GM12878 (cell line): ENCODE measurements at regions not wholly inside any gene's neighbourhood (a gene's known extent, or its start where the extent isn't known, plus 50 kb on each side); places are given as distances from the start of the nearest gene placed in this dataset.

Experiments
- ATAC-seq: fragments of 200-7000 bp; cut with Tn5 transposase; 3 replicates; pipeline ENCODE4 v1.9.1; 2020; ENCODE audit warnings: mild to moderate bottlenecking, moderate library complexity
- BruUV-seq: library from RNA; stranded (reverse); fragments of 400-500 nt; replicated peaks from 2 replicates; lab custom pipeline; 2021; lab: Mats Ljungman, UMichigan
- CTCF ChIA-PET: fragments of 300-600 bp; sonication (Branson Sonifier 250); formaldehyde crosslinking; extraction: SDS; loops from one replicate; lab custom pipeline; 2021; ENCODE audit warnings: inconsistent platforms; lab: Yijun Ruan, JAX
- POLR2A ChIA-PET: fragments of 350-600 bp; formaldehyde crosslinking; extraction: SDS; loops from one replicate; lab custom pipeline; 2021; ENCODE audit warnings: inconsistent platforms; lab: Charles Lee
- RAD21 ChIA-PET: fragments of 300-600 bp; sonication (Branson Sonifier 250); formaldehyde crosslinking; loops from one replicate; lab custom pipeline; 2023; ENCODE audit warnings: antibody characterized with exemption; ENCODE audit not compliant: unreplicated experiment; lab: Charles Lee
- SMC1A ChIA-PET: fragments of 300-600 bp; sonication (Branson Sonifier 250); formaldehyde crosslinking; loops from one replicate; lab custom pipeline; 2023; ENCODE audit not compliant: unreplicated experiment, uncharacterized antibody; lab: Charles Lee
- DNase-seq: peaks from one replicate; pipeline ENCODE4 v3.0.0-alpha.2; 2011; ENCODE audit warnings: low read depth, low spot score
- FAIRE-seq: peaks from 3 replicates; lab custom pipeline; 2011; peaks lifted over from hg19 to GRCh38; lab: Jason Lieb, UNC
- H2AFZ ChIP-seq: 2 replicates; pipeline ENCODE4 v1.6.0; 2011; ENCODE audit warnings: low read depth, low read length, control low read depth; ENCODE audit not compliant: control insufficient read depth
- H3K27ac ChIP-seq: 2 replicates; pipeline ENCODE4 v1.5.1; 2011; ENCODE audit warnings: control low read depth; ENCODE audit not compliant: control insufficient read depth, insufficient read depth
- H3K27me3 ChIP-seq, 2 experiments: replicated peaks in 1 of 2; 2 replicates each; pipeline versions ENCODE4 v1.6.0 to v1.6.1; 2011; ENCODE audit warnings: low read length in 1 of 2; ENCODE audit not compliant: control insufficient read depth in 2 of 2, insufficient read depth in 2 of 2
- H3K36me3 ChIP-seq, 2 experiments: 2 replicates each; pipeline ENCODE4 v1.5.1; 2011; ENCODE audit warnings: low read length in 1 of 2; ENCODE audit not compliant: control insufficient read depth in 2 of 2, insufficient read depth in 2 of 2
- H3K4me1 ChIP-seq: 2 replicates; pipeline ENCODE4 v1.6.1; 2011; ENCODE audit warnings: mild to moderate bottlenecking, low read length, moderate library complexity, mixed read lengths; ENCODE audit not compliant: control insufficient read depth, insufficient read depth
- H3K4me2 ChIP-seq: 2 replicates; pipeline ENCODE4 v1.6.0; 2011; ENCODE audit warnings: control low read depth; ENCODE audit not compliant: control insufficient read depth, insufficient read depth
- H3K4me3 ChIP-seq: fragments of 200-600 bp; sonication (generic); 2 replicates; pipeline ENCODE4 v1.5.1; 2016
- H3K79me2 ChIP-seq: 2 replicates; pipeline ENCODE4 v1.6.0; 2011; ENCODE audit warnings: low read length; ENCODE audit not compliant: control insufficient read depth, insufficient read depth
- H3K9ac ChIP-seq: 2 replicates; pipeline ENCODE4 v1.8.0; 2011; ENCODE audit warnings: low read length, control low read depth, mixed read lengths; ENCODE audit not compliant: control insufficient read depth, insufficient read depth
- H3K9me3 ChIP-seq: replicated peaks from 3 replicates; pipeline ENCODE4 v1.5.1; 2011; ENCODE audit warnings: mild to moderate bottlenecking, low read length; ENCODE audit not compliant: control insufficient read depth, insufficient read depth
- H4K20me1 ChIP-seq: 2 replicates; pipeline ENCODE4 v1.6.0; 2011; ENCODE audit not compliant: control insufficient read depth, insufficient read depth
- BCL11A ChIP-seq: IDR thresholded peaks from 2 replicates; pipeline ENCODE4 v1.6.1; 2011; ENCODE audit warnings: low read depth, low read length
- CHD2 ChIP-seq: IDR thresholded peaks from 2 replicates; pipeline ENCODE4 v1.6.1; 2011; ENCODE audit warnings: low read depth, low read length, improper control_type of control experiment, borderline replicate concordance
- DPF2 ChIP-seq: fragments of 450-650 bp; IDR thresholded peaks from 2 replicates; pipeline ENCODE4 v1.6.1; 2017; ENCODE audit warnings: mild to moderate bottlenecking
- HCFC1 ChIP-seq: fragments of 150-350 bp; IDR thresholded peaks from 2 replicates; pipeline ENCODE4 v1.6.1; 2014; ENCODE audit warnings: low read length
- JUND ChIP-seq: IDR thresholded peaks from 2 replicates; pipeline ENCODE4 v1.6.1; 2012; ENCODE audit warnings: low read depth, mild to moderate bottlenecking, low read length, improper control_type of control experiment, moderate library complexity
- LARP7 ChIP-seq: fragments of 450-650 bp; IDR thresholded peaks from 2 replicates; pipeline ENCODE4 v1.6.1; 2017; ENCODE audit warnings: mild to moderate bottlenecking
- MEF2A ChIP-seq: IDR thresholded peaks from 2 replicates; pipeline ENCODE4 v1.6.1; 2011; ENCODE audit warnings: low read depth, mild to moderate bottlenecking, low read length, moderate library complexity; ENCODE audit not compliant: insufficient read depth
- MYB ChIP-seq: fragments of 150-350 bp; IDR thresholded peaks from 2 replicates; pipeline ENCODE4 v1.6.1; 2014; ENCODE audit warnings: mild to moderate bottlenecking, low read depth, low read length, borderline replicate concordance
- NFIC ChIP-seq: IDR thresholded peaks from 2 replicates; pipeline ENCODE4 v1.6.1; 2012; ENCODE audit warnings: low read depth, mild to moderate bottlenecking, inconsistent platforms, low read length, moderate library complexity
- NFYA ChIP-seq: IDR thresholded peaks from 2 replicates; pipeline ENCODE4 v1.6.1; 2011; ENCODE audit warnings: low read depth, mild to moderate bottlenecking, low read length, improper control_type of control experiment, borderline replicate concordance
- NR2C2 ChIP-seq: IDR thresholded peaks from 2 replicates; pipeline ENCODE4 v1.6.1; 2011; ENCODE audit warnings: borderline replicate concordance, low read depth; ENCODE audit not compliant: control insufficient read depth, insufficient read length
- RFX5 ChIP-seq: IDR thresholded peaks from 2 replicates; pipeline ENCODE4 v1.6.1; 2011; ENCODE audit warnings: low read depth, low read length, improper control_type of control experiment
- STAT3 ChIP-seq: IDR thresholded peaks from 2 replicates; pipeline ENCODE4 v1.6.1; 2011; ENCODE audit warnings: low read depth, low read length, improper control_type of control experiment
- TARDBP ChIP-seq: IDR thresholded peaks from 2 replicates; pipeline ENCODE4 v1.6.1; 2016; ENCODE audit warnings: borderline replicate concordance
- TCF12 ChIP-seq: IDR thresholded peaks from 2 replicates; pipeline ENCODE4 v1.6.1; 2011; ENCODE audit warnings: low read depth, mild to moderate bottlenecking, low read length
- YY1 ChIP-seq: IDR thresholded peaks from 2 replicates; pipeline ENCODE4 v1.6.1; 2011; ENCODE audit warnings: low read depth, mild to moderate bottlenecking, low read length
- WGBS: methylation state at CpG from one replicate; pipeline ENCODE4 v1.1.6; 2016; ENCODE audit warnings: low lambda C conversion rate; ENCODE audit not compliant: insufficient replicate concordance, insufficient coverage; ENCODE audit errors: missing lambda C conversion rate; 5-methylcytosine and 5-hydroxymethylcytosine counted together
- in situ Hi-C: fragments of 300-500 bp; cut with MboI; formaldehyde crosslinking; loops from 9 replicates; pipeline ENCODE4 v1.14.3; 2018; ENCODE audit warnings: mixed read lengths
- intact Hi-C: fragments of 100-400 bp; cut with micrococcal nuclease; formaldehyde crosslinking; loops from one replicate; pipeline ENCODE4 v1.14.2; 2022; ENCODE audit not compliant: unreplicated experiment
- TF ChIP-seq, protein P1 (sequence below): fragments of 450-650 bp; IDR thresholded peaks from 2 replicates; pipeline ENCODE4 v1.6.1; 2018; ENCODE audit warnings: mild to moderate bottlenecking, low read depth, moderate library complexity; ENCODE audit not compliant: partially characterized antibody
- TF ChIP-seq, protein P2 (sequence below): IDR thresholded peaks from 2 replicates; pipeline ENCODE4 v1.6.1; 2011; ENCODE audit warnings: borderline replicate concordance, low read depth, mild to moderate bottlenecking, moderate library complexity, mixed read lengths, low read length; ENCODE audit not compliant: insufficient read depth; ENCODE audit errors: extremely low read length

DNA sequence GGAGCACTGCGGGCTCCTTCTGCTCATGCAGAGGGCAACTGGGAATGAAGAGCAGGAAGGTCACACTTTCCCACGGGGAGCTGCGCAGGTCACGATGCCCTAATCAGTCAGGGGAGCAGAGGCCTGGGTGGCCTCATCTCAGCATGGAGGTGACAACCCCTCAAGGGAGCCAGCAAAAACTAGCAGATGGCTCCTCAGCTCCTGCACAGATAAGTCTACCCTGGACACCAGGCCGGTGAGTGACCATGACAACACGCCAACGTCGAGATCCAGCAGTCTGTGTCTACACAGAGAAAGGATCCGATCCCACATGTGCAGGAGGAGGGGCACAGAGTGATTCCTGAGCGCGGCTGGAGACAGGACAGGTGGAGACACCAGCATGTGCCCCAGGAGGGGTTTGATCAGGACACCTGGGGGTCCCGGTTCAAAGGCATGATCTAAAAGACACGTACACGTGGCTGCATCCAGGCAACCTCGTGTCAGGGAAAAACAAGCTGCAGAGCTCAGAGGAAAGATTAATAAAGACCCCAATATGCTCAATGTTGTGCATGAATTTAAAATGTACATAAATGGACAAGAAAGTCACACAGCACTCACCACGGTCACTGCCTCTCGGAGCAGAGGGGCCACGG lies 153.7 kb upstream of the SFSWAP start:
- FAIRE-seq (no peak), ATAC-seq (no peak), DNase-seq (no peak)
- CTCF ChIA-PET = no interaction called here
- H3K9ac ChIP-seq = no peak overlapping the region
- intact Hi-C loops = no loop called here
- no peaks in the 10 kb centered on the region for H4K20me1 ChIP-seq
- TF ChIP-seq JUND (no peak), MYB (no peak), YY1 (no peak), CHD2 (no peak), DPF2 (no peak), TARDBP (no peak), BCL11A (no peak), RFX5 (no peak), STAT3 (no peak), HCFC1 (no peak), LARP7 (no peak), NFIC (no peak), TCF12 (no peak), NR2C2 (no peak), MEF2A (no peak), NFYA (no peak)
- TF ChIP-seq, protein P1, sequence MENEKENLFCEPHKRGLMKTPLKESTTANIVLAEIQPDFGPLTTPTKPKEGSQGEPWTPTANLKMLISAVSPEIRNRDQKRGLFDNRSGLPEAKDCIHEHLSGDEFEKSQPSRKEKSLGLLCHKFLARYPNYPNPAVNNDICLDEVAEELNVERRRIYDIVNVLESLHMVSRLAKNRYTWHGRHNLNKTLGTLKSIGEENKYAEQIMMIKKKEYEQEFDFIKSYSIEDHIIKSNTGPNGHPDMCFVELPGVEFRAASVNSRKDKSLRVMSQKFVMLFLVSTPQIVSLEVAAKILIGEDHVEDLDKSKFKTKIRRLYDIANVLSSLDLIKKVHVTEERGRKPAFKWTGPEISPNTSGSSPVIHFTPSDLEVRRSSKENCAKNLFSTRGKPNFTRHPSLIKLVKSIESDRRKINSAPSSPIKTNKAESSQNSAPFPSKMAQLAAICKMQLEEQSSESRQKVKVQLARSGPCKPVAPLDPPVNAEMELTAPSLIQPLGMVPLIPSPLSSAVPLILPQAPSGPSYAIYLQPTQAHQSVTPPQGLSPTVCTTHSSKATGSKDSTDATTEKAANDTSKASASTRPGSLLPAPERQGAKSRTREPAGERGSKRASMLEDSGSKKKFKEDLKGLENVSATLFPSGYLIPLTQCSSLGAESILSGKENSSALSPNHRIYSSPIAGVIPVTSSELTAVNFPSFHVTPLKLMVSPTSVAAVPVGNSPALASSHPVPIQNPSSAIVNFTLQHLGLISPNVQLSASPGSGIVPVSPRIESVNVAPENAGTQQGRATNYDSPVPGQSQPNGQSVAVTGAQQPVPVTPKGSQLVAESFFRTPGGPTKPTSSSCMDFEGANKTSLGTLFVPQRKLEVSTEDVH = no peak
- TF ChIP-seq, protein P2, sequence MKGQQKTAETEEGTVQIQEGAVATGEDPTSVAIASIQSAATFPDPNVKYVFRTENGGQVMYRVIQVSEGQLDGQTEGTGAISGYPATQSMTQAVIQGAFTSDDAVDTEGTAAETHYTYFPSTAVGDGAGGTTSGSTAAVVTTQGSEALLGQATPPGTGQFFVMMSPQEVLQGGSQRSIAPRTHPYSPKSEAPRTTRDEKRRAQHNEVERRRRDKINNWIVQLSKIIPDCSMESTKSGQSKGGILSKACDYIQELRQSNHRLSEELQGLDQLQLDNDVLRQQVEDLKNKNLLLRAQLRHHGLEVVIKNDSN = no peak
- SMC1A ChIA-PET = no interaction called here
- no peaks in the 10 kb centered on the region for H3K36me3 ChIP-seq
- no peak overlapping the region for H3K4me3 ChIP-seq
- POLR2A ChIA-PET = no interaction called here
- no TSS peak for BruUV-seq
- no peak overlapping the region for H2AFZ ChIP-seq
- no peak overlapping the region for H3K4me2 ChIP-seq
- RAD21 ChIA-PET = no interaction called here
- 38% methylated on average over 18 of the region's 18 CpGs for WGBS
- no peak overlapping the region for H3K27ac ChIP-seq
- no peaks in the 10 kb centered on the region for H3K9me3 ChIP-seq
- no peaks in the 10 kb centered on the region for H3K79me2 ChIP-seq
- no peaks in the 10 kb centered on the region for H3K27me3 ChIP-seq
- H3K4me1 ChIP-seq = no peaks in the 10 kb centered on the region
- in situ Hi-C loops = no loop called here
